Epithelial cell of prostate (primary cell): ENCODE measurements at regions not wholly inside any gene's neighbourhood (a gene's known extent, or its start where the extent isn't known, plus 50 kb on each side); places are given as distances from the start of the nearest gene placed in this dataset.

Source experiments
- DNase-seq: peaks from one replicate; pipeline ENCODE4 v3.0.0-alpha.2; 2011; ENCODE audit warnings: low read depth, low spot score
- H3K27ac ChIP-seq: fragments of 450-650 bp; 2 replicates; pipeline ENCODE4 v1.5.1; 2017; ENCODE audit warnings: mild to moderate bottlenecking

DNA sequence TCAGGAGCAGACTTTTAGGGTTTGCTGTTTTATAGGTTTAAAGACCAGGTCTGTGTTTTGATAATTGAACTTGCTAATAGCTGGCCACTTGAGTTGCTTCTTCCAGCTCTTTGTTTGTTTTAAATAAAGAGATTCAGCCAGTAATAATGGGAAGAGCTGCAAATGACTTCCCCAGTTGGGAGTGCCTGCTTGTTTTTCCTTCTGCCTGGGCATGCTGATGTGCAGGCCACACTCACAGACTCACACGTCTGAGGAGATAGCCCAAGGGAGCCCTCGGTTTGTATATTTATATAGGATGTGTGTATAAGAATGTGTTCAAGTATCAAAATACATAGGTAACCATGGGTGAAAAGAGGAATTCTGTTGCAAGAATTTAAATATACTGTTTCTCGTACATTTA is 78.2 kb upstream of the BOC start:
- DNase-seq = no peak

DNA sequence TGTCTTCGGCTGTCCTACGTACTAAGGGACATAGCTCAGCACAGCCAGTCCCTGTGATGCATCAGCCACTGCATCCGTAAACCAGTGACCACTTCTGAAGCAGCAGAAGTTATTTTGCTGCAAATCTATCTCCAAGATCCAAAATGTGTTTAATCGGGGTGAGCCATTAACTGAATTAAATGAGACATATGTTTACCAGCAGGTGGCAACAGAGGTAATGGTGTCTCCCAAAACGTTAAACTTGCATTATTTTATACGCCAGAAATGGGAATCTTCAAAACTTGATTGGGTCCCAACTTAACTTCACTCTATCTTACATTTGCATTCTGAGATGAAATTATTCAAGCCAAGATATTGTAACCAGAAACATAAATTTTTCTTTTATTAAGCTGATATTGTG is 75.3 kb upstream of the BOC start:
- H3K27ac ChIP-seq = no peak overlapping the region
- no peak for DNase-seq

More for the DNA sequence above, 78.2 kb upstream of the BOC start:
- H3K27ac ChIP-seq = no peak overlapping the region

DNA sequence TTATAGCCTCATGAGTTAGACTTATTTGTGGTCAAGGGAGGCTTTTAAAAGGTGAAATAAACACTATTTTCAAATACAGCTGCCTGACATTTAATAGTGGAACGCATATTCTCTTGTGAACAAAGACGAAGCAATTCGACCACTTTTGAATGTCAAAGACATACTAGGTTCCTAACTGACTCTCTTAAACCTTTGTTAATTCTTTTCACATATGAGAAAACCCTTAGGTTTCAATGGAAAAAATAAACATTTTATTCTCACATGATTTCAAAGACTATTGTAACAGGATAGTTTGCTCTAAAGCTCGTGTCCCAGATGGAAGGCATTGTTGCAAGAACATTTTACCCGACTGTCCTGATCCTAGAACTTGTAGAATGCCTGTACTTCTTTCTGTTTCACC is 74.8 kb upstream of the BOC start:
- DNase-seq = no peak
- H3K27ac ChIP-seq = no peak overlapping the region

DNA sequence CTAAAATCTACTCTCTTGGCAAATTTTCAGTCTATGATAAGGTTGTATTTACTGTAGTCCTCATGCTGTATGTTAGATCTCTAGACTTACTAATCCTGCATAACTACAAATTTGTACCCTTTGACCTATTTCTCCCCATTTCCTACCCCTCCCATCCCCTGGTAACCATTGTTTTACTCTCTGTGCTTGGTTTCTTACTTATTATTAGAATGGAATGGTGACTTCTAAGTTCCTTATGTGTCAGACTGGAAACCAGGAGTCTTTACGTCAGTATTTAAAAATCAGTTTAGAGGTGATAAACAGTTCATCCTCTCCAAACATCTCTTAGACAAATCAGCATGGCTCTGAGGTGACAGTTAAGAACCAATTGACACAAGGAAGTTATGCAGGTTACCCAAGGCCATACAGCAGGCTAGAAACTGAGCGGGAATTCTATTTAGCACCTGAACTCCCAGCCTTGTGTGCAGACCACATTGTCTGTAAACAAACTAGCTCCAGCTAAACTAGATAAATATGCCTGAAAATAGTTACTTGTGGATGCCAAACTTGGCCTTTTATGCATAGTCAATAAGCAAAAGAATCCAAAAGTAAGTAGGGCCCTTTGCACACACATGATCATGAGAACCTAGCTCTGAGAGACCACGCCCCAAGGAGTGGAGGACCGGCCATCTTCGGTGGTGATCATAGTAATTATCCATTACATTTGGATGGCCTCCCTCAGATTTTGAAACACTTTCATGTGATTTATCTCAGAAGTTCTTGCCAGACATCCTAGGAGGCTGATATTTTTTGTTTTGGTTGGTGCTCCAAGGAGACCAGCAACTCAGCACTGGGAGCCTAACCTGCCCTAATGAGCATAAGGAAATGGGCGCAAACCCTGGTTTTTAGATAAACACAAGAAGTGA is 72.3 kb upstream of the BOC start:
- no peak overlapping the region for H3K27ac ChIP-seq
- no peak for DNase-seq

DNA sequence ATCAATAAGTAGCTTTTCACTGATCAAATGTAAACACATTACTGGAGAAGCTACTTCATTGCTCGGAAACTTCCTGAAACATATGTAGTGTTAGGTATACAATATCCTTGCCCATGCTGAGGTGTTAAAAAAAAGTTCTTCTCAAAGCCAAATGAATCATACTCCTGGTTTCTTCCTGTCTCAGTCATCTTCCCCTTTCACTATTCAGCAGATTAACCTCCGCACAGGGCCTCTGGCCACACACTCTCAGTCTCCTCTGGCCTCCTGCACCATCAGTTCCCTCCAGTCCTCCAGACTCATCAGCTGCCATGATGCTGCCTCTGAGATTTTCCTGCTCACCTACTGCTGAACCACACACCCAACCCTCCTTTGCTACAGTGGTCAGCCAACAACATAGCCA is 70.5 kb upstream of the BOC start:
- H3K27ac ChIP-seq = no peak overlapping the region
- peak; percentile 18 for DNase-seq

DNA sequence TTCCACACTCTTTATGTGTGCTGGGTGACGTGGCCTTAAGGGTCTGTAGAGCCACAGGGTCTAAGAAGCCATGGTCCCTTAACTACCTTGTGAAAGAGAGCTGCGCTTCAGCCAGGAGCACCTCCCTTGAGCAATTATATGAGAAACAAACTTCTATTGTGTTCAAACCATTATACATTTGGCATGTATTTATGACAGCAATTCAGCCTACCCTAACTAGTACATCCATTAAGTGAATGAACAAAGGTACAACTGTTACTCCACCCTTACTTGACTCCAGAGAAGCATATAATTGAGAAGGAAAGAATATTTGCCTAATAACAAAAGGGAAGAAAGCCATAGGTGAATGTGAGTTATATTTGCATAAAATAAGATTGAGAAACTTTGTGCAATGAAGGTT is 69.8 kb upstream of the BOC start:
- no peak overlapping the region for H3K27ac ChIP-seq
- no peak for DNase-seq

DNA sequence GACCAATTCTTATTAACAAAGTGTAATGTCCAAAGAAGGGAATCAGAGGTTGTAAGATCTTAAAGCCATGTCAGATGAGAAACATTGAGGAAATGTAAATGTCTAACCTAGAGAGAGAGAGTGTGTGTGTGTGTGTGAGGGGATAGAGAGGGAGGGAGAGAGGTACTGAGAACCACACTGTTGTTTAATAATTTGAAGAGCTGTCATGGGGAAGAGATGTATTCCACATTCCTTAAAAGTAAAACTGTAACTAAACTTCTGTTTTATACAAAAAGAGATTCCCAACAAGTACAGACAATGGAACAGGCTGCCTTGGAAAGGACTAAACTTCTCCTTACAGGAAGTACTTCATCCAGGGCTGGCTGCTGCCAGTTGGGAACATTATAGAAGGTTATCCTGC is 68.9 kb upstream of the BOC start:
- DNase-seq = no peak
- no peak overlapping the region for H3K27ac ChIP-seq

DNA sequence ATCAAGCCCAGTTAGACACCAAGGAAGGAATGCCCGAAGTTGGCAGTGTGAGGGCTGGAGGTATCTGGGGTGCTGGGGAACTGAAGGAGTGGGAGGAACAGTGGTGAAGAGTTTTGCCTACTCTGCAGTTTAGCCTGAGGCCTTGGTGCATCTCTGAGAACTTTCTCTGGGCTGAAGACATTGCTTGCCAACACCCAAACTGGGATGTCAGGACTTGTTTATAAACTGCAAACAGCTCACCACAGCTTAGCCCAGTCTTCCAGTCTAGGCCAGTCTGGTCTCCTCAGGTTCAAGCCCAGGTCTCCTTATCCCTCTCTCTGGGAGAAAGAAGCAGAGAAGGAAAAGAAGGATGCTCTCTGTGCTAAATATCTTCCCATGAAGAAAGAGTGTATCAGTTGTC is 68.0 kb upstream of the BOC start:
- no peak overlapping the region for H3K27ac ChIP-seq
- no peak for DNase-seq

DNA sequence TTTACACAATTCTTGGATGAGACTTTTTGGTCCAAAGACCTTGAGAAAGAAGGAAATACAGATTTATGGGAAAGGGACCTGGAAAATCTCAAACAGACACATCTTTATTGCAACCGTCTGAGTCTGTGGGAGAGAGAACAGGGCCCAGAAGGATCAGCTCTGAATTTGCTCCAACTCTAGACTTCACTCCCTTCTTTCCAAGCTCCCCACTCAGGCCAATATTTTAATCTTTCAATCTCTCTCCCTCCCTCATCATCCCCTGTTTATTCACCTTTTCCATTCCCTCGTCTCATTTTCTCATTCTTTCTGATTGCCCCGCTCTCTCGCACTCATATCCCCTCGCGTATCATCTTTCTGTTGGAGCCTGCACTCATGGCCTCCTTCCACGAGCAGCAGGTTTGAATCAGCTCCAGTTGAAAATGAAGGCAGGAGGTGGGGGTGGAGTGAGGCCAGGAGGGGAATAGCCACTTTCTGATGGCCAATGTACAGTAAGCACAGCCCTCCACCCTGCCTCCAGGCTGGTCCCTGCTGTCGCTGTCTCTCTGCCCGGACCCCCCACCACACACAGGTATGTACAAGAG is 63.6 kb upstream of the BOC start:
- DNase-seq = no peak
- H3K27ac ChIP-seq = no peak overlapping the region

DNA sequence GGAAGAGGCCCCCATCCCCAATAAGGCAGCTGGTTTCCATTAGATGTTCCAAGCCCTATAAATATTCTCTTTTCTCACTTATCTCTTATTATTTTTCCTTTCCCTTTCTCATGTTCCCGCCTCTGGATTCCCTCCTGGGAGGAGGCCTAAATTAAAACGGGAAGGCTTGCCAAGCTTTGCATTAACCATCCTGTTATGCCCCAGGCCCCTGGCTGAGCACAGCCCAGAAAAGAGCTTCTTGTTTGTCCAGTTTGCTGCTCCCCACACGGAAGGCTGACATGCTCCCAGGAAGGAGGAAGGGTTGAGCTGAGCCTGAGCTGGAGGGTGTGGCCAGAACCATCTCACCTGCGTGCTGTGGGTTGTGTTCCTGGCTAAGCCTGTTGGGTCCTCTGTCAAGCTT is 63.1 kb upstream of the BOC start:
- DNase-seq = peak; percentile 52

DNA sequence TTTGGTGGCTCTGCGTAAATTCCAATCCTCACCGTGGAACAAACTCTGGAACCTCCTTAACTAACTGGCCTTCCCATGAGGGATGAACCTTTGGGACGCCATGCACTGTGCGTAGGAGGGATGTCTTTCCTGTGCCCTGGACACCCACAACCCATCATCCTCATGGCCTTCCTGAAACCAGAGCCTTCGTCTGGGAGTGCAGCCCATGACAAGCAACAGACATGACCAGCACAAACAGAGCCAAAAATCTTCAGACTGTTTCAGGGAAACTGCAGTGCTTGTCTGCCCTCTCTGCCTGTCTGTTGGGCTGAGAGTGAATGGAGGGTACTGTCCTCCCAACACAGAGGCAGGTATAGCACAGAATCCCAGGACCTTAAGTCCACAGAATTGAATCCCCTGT is 61.1 kb upstream of the BOC start:
- DNase-seq = no peak
- H3K27ac ChIP-seq = no peak overlapping the region

More for the DNA sequence above, 63.1 kb upstream of the BOC start:
- no peak overlapping the region for H3K27ac ChIP-seq

DNA sequence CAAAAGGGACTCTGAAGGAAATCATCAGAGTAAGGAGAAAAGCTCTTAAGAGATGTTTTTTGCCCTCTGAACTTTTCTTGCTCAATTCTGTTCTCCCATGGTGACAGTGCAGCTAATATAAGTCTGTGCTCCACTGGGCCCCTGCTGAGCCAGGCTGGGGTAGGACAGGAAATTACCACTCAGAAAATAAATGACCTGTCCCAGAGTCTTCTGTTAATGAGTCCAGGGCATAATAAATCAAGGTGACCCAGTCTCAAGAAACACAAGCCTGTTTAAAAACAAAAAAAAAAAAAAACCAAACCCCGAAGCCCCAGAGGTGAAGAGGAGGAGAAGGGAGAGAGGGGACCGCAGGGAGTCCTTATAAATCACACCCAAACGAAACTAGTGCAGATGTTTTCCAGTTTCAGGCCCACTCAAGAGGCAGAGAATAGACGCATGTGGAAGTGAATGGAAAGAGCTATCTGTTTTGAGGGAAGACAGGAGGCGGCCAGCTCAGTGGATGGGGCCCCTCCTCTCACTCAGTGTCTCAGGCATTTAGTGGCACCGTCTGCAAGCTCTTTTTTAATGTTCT is 59.8 kb upstream of the BOC start:
- H3K27ac ChIP-seq = no peak overlapping the region
- DNase-seq = no peak

DNA sequence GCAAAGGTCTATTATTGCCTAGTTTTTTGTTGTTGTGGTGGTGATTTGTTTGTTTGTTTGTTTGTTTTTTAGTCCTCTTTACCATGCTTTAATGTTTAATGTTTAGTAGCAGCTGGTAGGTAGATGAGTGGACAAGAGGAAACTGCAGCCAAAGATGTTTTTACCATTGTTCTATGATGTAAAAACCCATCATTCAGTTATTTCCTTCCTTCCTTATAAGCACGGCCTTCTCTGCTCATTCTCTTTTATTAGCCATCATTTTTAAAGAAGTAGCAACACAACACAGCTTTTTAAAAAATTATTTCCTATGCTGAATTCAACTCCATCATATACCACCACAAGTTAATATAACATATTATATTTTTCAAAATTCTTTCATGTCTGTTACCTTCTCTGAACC is 58.5 kb upstream of the BOC start:
- no peak overlapping the region for H3K27ac ChIP-seq
- DNase-seq = no peak

DNA sequence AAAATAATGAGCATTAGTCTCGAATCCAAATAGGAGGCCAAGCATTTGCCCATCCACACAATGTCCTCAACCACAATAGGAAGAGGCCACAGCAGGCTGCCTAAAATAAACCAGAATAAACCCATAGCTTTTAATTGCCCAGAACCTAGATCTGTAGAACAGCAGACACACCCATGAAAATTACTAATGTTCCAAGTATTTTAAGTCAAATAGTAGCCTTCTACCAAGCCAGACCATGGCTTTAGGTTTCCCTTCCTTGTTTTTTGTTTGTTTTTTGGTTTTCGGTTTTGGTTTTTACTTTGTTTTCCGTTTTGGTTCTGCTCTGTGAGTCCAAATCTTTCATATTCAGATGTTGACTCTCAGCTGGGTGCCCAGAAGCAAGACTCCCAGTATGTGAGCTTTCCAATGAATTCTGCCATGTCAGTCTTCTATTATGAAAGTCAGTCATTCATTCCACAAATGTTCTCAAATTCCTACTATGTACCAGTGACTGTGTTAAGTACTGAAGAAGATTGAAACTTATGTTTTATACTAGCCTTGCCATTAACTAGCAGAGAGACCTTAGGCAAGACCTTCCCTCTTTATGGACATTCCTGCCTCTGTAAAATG is 57.8 kb upstream of the BOC start:
- H3K27ac ChIP-seq = no peak overlapping the region
- no peak for DNase-seq

DNA sequence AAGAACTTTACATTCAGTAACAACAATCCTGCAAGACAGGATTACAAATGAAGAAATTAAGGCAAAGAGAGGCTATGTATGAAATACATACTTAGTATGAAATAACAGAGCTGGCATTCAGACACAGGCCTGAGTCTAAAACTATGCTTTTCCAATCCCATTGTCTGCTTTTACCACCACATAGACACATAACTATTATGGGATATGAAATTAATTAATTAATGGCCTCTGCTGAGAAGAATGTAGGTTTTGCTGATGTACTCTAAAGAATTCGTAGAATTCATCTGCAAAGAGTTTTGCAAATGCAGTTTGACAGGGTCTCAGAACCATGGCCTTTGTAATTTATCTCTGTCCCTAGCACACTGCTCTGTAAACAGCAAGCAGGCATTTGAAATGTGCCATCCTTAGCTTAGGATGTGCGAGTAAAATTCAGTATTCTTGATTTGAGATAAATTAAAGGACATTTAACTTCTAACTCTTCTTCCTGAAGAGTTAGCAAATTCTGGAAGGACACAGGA is 54.5 kb upstream of the BOC start:
- DNase-seq = no peak

DNA sequence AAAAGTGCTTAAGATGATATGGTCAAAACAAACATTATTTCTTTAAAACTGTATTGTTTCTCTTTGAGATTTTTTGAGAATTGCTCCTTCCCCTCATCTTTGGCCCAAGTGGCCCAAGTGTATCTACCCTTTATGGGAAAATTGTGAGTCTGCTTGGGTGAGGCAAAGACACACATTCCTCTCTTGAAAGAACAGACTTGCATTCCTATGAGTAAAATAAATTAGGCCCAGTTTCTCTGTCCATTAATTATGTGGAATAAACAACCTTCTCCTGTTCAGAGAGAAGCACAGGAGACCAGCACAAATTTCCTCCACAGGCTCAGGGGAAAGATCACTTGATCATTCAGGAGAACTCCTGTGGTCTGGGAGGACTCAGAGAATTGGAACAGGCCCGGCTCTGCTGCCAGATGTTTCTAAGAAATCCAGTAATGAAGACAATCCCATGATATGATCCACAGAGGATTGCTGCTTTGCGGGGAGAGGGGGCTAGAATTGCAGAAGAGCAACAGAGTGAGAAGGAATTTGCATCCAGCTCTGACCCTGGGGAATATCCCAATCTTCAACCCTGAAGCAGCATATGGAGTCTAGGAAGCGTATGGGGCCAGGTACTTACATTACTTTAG is 53.8 kb upstream of the BOC start:
- no peak for DNase-seq
- no peak overlapping the region for H3K27ac ChIP-seq

More for the DNA sequence above, 54.5 kb upstream of the BOC start:
- no peak overlapping the region for H3K27ac ChIP-seq

DNA sequence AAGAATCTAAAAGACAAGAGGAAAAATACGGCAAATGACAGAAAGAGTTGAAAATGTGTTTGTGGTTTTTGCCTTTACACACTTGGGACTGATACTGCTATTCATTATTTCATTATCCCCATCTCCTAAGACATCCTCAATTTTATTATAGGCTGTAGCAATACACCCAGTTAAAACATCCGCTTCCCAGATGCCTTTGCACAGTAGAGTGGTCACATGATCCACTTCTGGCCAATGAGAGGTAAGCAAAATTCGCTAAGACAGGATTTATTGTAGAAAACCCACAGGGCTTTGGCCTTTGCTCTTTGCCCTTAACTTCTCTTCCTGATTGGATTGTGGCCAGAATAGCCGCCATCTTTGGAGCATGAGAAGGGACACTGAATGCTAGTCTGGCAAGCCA is 53.2 kb upstream of the BOC start:
- no peak overlapping the region for H3K27ac ChIP-seq
- no peak for DNase-seq
